ENCODE measurements at regions not wholly inside any gene's neighbourhood (a gene's known extent, or its start where the extent isn't known, plus 50 kb on each side); places are given as distances from the start of the nearest gene placed in this dataset.

DNA sequence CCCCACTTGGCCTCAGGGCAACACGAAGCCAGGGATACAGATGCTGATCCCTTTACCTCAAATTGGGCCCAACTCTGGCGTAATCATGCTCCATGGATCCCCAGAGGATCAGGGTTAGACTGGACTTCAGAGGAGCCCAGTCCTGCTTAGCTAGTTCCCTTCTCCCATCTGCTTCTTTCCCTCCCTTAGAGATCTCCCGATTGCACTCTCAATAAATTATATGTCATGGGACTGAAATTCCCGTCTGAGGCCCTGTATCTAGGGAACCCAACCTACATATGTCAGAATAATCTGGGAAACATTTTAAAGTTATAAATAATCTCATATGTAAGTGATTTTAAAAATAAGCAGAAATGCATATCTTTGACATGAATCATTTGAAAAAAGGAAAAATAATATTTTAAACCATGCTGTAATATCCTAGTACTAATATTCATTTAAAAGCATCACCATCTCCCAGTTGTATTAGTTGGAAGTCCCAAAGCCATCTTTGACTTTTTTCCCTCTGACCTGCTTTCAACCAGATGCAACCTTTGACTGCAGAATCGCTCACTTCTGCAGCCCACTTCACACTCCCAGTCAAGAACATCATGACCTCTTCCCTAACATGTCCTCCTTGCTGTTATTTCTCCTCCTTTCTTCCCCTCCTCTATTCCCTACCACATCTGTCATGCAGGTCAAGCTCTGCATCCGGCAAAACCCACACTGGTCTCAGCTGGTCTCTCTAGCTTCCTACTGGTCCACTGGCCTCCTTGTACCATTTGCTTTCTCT lies 393.6 kb downstream of the BTBD3 start:
- H3K4me3 ChIP-seq = no peak overlapping the region
- no peaks in the 10 kb centered on the region for H3K9me3 ChIP-seq
- no peak for DNase-seq
- 86 to 90% methylated on average over 6 of the region's 6 CpGs for WGBS, 2 donors
- TF ChIP-seq, protein P1, sequence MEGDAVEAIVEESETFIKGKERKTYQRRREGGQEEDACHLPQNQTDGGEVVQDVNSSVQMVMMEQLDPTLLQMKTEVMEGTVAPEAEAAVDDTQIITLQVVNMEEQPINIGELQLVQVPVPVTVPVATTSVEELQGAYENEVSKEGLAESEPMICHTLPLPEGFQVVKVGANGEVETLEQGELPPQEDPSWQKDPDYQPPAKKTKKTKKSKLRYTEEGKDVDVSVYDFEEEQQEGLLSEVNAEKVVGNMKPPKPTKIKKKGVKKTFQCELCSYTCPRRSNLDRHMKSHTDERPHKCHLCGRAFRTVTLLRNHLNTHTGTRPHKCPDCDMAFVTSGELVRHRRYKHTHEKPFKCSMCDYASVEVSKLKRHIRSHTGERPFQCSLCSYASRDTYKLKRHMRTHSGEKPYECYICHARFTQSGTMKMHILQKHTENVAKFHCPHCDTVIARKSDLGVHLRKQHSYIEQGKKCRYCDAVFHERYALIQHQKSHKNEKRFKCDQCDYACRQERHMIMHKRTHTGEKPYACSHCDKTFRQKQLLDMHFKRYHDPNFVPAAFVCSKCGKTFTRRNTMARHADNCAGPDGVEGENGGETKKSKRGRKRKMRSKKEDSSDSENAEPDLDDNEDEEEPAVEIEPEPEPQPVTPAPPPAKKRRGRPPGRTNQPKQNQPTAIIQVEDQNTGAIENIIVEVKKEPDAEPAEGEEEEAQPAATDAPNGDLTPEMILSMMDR (IDR thresholded peaks at IDR 0.05) = no peak
- no peak for TF ChIP-seq POLR2AphosphoS5 (IDR thresholded peaks at IDR 0.05)
- no peak for TF ChIP-seq EP300 (IDR thresholded peaks at IDR 0.05)
- TF ChIP-seq POLR2A (IDR thresholded peaks at IDR 0.05) = no peak
- no peak for ATAC-seq (ENCODE audit: low FRiP score in 2 of 2)
- H3K4me1 ChIP-seq = no peaks in the 10 kb centered on the region
- no peaks in the 10 kb centered on the region for H3K27me3 ChIP-seq
- no peaks in the 10 kb centered on the region for H3K36me3 ChIP-seq
- H3K27ac ChIP-seq = no peak overlapping the region

- Histone ChIP-seq H3K9me3 (no peaks in the 10 kb centered on the region), H3K4me3 (no peak overlapping the region), H3K27ac (no peak overlapping the region), H3K36me3 (no peaks in the 10 kb centered on the region), H3K4me1 (no peaks in the 10 kb centered on the region), H3K27me3 (no peaks in the 10 kb centered on the region)
- no peak for DNase-seq
- WGBS, 2 donors = 27 to 38% methylated on average over 1 of the region's 1 CpG
- TF ChIP-seq POLR2A (IDR thresholded peaks at IDR 0.05) (no peak), POLR2AphosphoS5 (IDR thresholded peaks at IDR 0.05) (no peak), EP300 (IDR thresholded peaks at IDR 0.05) (no peak)
- ATAC-seq (ENCODE audit: low FRiP score in 2 of 2) = no peak
These were observed 398.0 kb downstream of the BTBD3 start for GRCh38 chr20:12315652-12316051.

DNA sequence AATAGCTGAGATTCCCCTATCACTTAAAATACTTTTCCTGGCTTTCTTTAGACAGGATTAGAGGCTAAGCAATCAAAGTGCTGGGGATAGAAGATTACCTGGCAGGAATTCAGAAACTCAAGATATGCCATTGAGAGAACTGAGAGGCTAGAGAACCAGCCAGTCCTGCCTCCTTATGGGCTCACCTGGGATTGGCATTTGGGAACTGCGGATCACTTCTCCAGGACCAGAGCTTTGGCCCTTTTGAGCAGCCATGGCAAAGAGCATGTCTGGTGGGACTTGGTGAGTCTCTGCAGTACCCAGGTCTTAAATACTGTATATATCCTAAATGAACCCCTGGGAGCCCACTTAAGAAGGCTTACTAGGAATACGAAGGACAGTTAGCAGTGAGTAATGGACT lies 399.1 kb downstream of the BTBD3 start:
- WGBS, 2 donors = 87 to 90% methylated on average over 2 of the region's 2 CpGs
- Histone ChIP-seq H3K27me3 (no peaks in the 10 kb centered on the region), H3K9me3 (no peaks in the 10 kb centered on the region), H3K36me3 (no peaks in the 10 kb centered on the region), H3K4me3 (no peak overlapping the region), H3K27ac (no peak overlapping the region), H3K4me1 (no peaks in the 10 kb centered on the region)
- DNase-seq (no peak), ATAC-seq (ENCODE audit: low FRiP score in 2 of 2) (no peak)
- TF ChIP-seq, protein P1 (IDR thresholded peaks at IDR 0.05) = no peak
- TF ChIP-seq EP300 (IDR thresholded peaks at IDR 0.05) = no peak
- TF ChIP-seq POLR2AphosphoS5 (IDR thresholded peaks at IDR 0.05) = no peak
- no peak for TF ChIP-seq POLR2A (IDR thresholded peaks at IDR 0.05)

- no peak overlapping the region for H3K4me3 ChIP-seq
- no peaks in the 10 kb centered on the region for H3K27me3 ChIP-seq
- no peaks in the 10 kb centered on the region for H3K4me1 ChIP-seq
- H3K9me3 ChIP-seq = no peaks in the 10 kb centered on the region
- no peak overlapping the region for H3K27ac ChIP-seq
- TF ChIP-seq EP300 (IDR thresholded peaks at IDR 0.05) (no peak), POLR2AphosphoS5 (IDR thresholded peaks at IDR 0.05) (no peak), POLR2A (IDR thresholded peaks at IDR 0.05) (no peak)
- WGBS, 2 donors = 74 to 84% methylated on average over 2 of the region's 2 CpGs
- DNase-seq = no peak
- no peaks in the 10 kb centered on the region for H3K36me3 ChIP-seq
- no peak for ATAC-seq (ENCODE audit: low FRiP score in 2 of 2)
These were observed 399.7 kb downstream of the BTBD3 start for GRCh38 chr20:12317433-12317832.

- no peak for TF ChIP-seq POLR2A (IDR thresholded peaks at IDR 0.05)
- TF ChIP-seq, protein P1 (IDR thresholded peaks at IDR 0.05) = no peak
- no peak for TF ChIP-seq EP300 (IDR thresholded peaks at IDR 0.05)
- no peak for TF ChIP-seq POLR2AphosphoS5 (IDR thresholded peaks at IDR 0.05)
- H3K27ac ChIP-seq = no peak overlapping the region
- H3K36me3 ChIP-seq = no peaks in the 10 kb centered on the region
- no peak for DNase-seq
- H3K27me3 ChIP-seq = no peaks in the 10 kb centered on the region
- 50 to 60% methylated on average over 5 of the region's 5 CpGs for whole genome bisulfite sequencing, 2 donors
- no peak overlapping the region for H3K4me3 ChIP-seq
- H3K4me1 ChIP-seq = no peaks in the 10 kb centered on the region
- no peak for ATAC-seq (ENCODE audit: low FRiP score in 2 of 2)
- no peaks in the 10 kb centered on the region for H3K9me3 ChIP-seq
These were observed 400.4 kb downstream of the BTBD3 start for GRCh38 chr20:12318043-12318442.

DNA sequence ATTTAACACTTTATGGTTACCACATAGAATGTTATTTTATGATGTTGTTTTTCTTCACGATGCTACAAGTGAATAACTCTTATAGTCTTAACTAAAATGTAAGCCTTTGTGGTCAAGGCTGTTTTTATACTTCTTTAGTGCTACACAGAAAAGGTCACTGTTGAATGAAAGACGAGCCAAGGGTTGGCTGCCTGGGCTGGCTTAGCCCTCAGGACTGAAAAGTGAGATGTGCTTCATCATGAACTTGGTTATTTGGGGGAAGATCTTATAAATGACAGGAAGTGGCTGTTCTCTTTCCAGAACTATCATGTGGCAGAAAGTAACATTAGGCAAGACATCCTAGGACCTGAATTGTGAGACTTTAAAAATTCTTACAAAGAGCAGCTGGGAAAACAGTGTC lies 404.0 kb downstream of the BTBD3 start:
- no peak for DNase-seq
- Histone ChIP-seq H3K27me3 (no peaks in the 10 kb centered on the region), H3K4me3 (no peak overlapping the region), H3K4me1 (no peaks in the 10 kb centered on the region), H3K9me3 (no peaks in the 10 kb centered on the region), H3K27ac (no peak overlapping the region), H3K36me3 (no peaks in the 10 kb centered on the region)
- 74 to 83% methylated on average over 2 of the region's 2 CpGs for WGBS, 2 donors
- no peak for ATAC-seq (ENCODE audit: low FRiP score in 2 of 2)
- no peak for TF ChIP-seq POLR2A (IDR thresholded peaks at IDR 0.05)

Measured in upper lobe of left lung (tissue), 6 donors.